Psoas muscle (tissue), 7 donors: ENCODE measurements at regions not wholly inside any gene's neighbourhood (a gene's known extent, or its start where the extent isn't known, plus 50 kb on each side); places are given as distances from the start of the nearest gene placed in this dataset.
"Not testable (repeated sequence)": the region's sequence is repeated elsewhere in the genome, so short reads cannot be mapped to it uniquely, and the experiment has no call there.

Experiments used
- ATAC-seq, 4 donors: fragments of 200-7000 bp; cut with Tn5 transposase; one replicate each; pipeline ENCODE4 v1.9.1; 2020; ENCODE audit warnings: moderate library complexity in 3 of 4, mild to moderate bottlenecking in 2 of 4
- DNase-seq, 2 donors: peaks; one replicate each; pipeline ENCODE4 v3.0.0-alpha.2; 2020
- H3K27ac ChIP-seq: fragments of 200-600 bp; one replicate; pipeline ENCODE4 v1.8.0; 2022
- H3K27me3 ChIP-seq, 3 donors: fragments of 200-600 bp in 1 of 3; one replicate each; pipeline versions ENCODE4 v1.6.1 to v1.8.0; 2013 to 2022; ENCODE audit warnings: low read length in 2 of 3, mild to moderate bottlenecking in 2 of 3, moderate library complexity in 1 of 3; ENCODE audit not compliant: insufficient read depth in 3 of 3
- H3K36me3 ChIP-seq, 2 donors: fragments of 200-600 bp in 1 of 2; one replicate each; pipeline versions ENCODE4 v1.6.1 to v1.8.0; 2013 to 2022; ENCODE audit warnings: low read depth in 1 of 2, mild to moderate bottlenecking in 1 of 2, moderate library complexity in 1 of 2; ENCODE audit not compliant: insufficient read depth in 1 of 2
- H3K4me1 ChIP-seq: fragments of 200-600 bp; one replicate; pipeline ENCODE4 v1.8.0; 2022
- H3K4me3 ChIP-seq: fragments of 200-600 bp; one replicate; pipeline ENCODE4 v1.8.0; 2022; ENCODE audit warnings: mild to moderate bottlenecking
- H3K9me3 ChIP-seq: fragments of 200-600 bp; one replicate; pipeline ENCODE4 v1.8.0; 2022
- CTCF ChIP-seq: fragments of 200-600 bp; IDR thresholded peaks from one replicate; pipeline ENCODE4 v1.8.0; 2022; ENCODE audit warnings: antibody characterized with exemption
- WGBS, 3 donors: extraction: QIAGEN DNeasy Blood & Tissue Kit; methylation state at CpG; one replicate each; pipeline versions ENCODE4 v1.1.6 to v1.1.7; 2013; 5-methylcytosine and 5-hydroxymethylcytosine counted together
- intact Hi-C, 2 donors: fragments of 100-400 bp; cut with DNase I; formaldehyde crosslinking; loops; one replicate each; pipeline versions ENCODE4 v1.11.0 to v1.14.2; 2022
- donor health status: healthy with polysubstance abuse.
- donor health status: DM: no; HTN: no; CAD: no; lungs with moderate emphysema.
- donor health status: Bipolar disorder and iron deficiency.
- donor health status: healthy.
- donor health status: DM: yes; HTN: yes; CAD: no.
- donor health status: DM: no; HTN: no; CAD: no.
- donor health status: DM: yes; HTN: yes; CAD: no.

DNA sequence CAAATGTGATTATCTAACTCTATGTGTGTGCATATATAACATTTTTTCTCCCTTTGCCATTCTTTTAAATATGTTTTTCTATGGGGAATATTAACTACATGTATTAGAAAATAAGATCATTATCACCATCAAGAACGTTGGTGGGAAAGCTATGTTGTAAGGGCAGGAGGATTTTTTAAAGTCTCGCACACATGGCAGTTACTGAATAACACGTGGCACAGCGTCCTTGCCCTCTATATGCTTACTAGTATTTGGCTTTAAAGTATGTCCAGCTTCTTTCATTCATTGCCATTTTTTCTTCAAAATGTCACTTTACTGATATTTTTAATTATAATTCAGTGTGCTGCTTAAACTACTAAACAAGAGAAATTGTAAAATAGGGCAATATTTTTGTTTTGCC is 944.3 kb downstream of the SOCS6 start:
- Histone ChIP-seq H3K27me3 (no peaks in the 10 kb centered on the region), H3K27ac (no peak overlapping the region), H3K4me1 (no peaks in the 10 kb centered on the region), H3K9me3 (no peaks in the 10 kb centered on the region), H3K4me3 (no peak overlapping the region), H3K36me3 (no peaks in the 10 kb centered on the region)
- no peak for TF ChIP-seq CTCF
- DNase-seq, result no peak
- intact Hi-C loops, result no loop called here
- 70 to 78% (median 71%) methylated on average over 4 of the region's 4 CpGs for WGBS, 3 donors
- no peak for ATAC-seq

DNA sequence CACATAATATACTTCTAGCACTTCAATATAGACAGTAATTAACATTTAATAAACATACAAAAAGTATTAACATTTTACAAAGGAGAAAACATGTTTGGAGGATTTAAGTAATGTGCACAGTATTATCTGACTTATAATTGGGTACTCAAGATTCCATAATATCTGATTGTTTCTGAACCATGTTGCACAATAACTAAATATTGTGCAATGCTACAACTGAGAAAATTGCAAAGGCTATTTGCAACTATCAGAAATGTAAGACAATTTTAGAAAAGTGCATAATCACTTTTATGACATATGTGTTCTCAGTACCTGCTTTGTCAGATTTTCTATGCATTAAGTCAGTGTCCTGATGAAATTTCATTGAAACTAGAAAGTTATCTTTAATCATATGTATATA is 934.6 kb downstream of the SOCS6 start:
- ATAC-seq (no peak), DNase-seq (no peak)
- no peaks in the 10 kb centered on the region for H3K4me1 ChIP-seq
- H3K27ac ChIP-seq, result no peak overlapping the region
- no peaks in the 10 kb centered on the region for H3K36me3 ChIP-seq
- intact Hi-C loops, result no loop called here
- no peaks in the 10 kb centered on the region for H3K9me3 ChIP-seq
- TF ChIP-seq CTCF, result no peak
- H3K27me3 ChIP-seq, result no peaks in the 10 kb centered on the region
- no peak overlapping the region for H3K4me3 ChIP-seq

- Histone ChIP-seq H3K4me3 (no peak overlapping the region), H3K27me3 (no peaks in the 10 kb centered on the region), H3K9me3 (no peaks in the 10 kb centered on the region), H3K4me1 (no peaks in the 10 kb centered on the region), H3K27ac (no peak overlapping the region), H3K36me3 (no peaks in the 10 kb centered on the region)
- no peak for TF ChIP-seq CTCF
- intact Hi-C loops, result no loop called here
- no peak for ATAC-seq
- WGBS, 3 donors, result 84 to 90% (median 88%) methylated on average over 6 of the region's 6 CpGs
- no peak for DNase-seq
Measured at GRCh38 chr18:71221405-71221804, 932.6 kb downstream of the SOCS6 start.

DNA sequence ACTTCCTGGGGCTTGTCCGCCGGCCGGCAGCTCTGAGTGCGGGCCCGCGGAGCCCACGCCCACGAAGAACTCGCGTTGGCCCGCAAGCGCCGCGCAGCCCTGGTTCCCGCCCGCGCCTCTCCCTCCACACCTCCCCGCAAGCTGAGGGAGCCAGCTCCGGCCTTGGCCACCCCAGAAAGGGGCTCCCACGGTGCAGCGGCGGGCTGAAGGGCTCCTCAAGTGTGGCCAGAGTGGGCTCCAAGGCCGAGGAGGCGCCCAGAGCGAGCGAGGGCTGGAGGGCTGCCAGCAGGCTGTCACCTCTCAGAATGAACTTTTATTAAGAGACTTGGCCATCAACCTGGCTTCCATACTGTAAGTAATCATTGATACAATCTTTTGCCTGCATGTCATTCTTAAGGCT is 923.9 kb downstream of the SOCS6 start:
- 94 to 95% (median 95%) methylated on average over 25 to 26 of the region's 26 CpGs for WGBS, 3 donors
- H3K4me1 ChIP-seq, H3K9me3 ChIP-seq, H3K4me3 ChIP-seq, H3K36me3 ChIP-seq, H3K27me3 ChIP-seq, DNase-seq, H3K27ac ChIP-seq, intact Hi-C loops, ATAC-seq: not testable (repeated sequence)

GRCh38 chr18:71212222-71212621 is 923.4 kb downstream of the SOCS6 start:
- TF ChIP-seq CTCF, result no peak
- WGBS, 3 donors, result 83 to 99% (median 96%) methylated on average over 9 to 18 of the region's 33 CpGs
- no peaks in the 10 kb centered on the region for H3K4me1 ChIP-seq
- ATAC-seq (no peak), DNase-seq (no peak)
- no peaks in the 10 kb centered on the region for H3K27me3 ChIP-seq
- H3K27ac ChIP-seq, result no peak overlapping the region
- H3K9me3 ChIP-seq, result no peaks in the 10 kb centered on the region
- H3K4me3 ChIP-seq, result no peak overlapping the region
- intact Hi-C loops, result no loop called here
- H3K36me3 ChIP-seq, result no peaks in the 10 kb centered on the region
